GM21786 (cell line): ENCODE measurements at regions not wholly inside any gene's neighbourhood (a gene's known extent, or its start where the extent isn't known, plus 50 kb on each side); places are given as distances from the start of the nearest gene placed in this dataset.
"Not testable (repeated sequence)": the region's sequence is repeated elsewhere in the genome, so short reads cannot be mapped to it uniquely, and the experiment has no call there.

ENCODE experiments used
- ATAC-seq: cut with Tn5 transposase; IDR thresholded peaks from one replicate; pipeline ENCODE4 v1.9.1; 2021; ENCODE audit not compliant: unreplicated experiment

DNA sequence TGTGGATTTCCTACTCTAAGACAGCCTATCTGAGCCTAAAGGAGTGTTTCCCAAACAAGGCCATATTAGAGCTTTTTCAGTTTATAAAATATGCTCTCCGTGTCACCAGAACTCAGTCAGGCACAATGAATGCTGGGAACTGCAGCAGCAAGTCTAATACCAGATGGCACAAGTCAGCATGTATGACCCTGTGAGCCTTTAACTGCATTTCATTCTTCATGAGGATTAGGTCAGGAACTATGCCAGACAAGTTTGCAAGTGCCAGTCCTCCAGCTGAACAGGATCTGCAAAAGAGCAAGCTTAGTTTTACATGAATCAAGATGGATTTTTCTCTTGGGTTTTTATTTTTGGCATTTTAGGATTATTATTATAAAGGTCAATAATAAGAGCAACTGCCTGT lies 66.7 kb upstream of the SAMD5 start:
- ATAC-seq: no peak

DNA sequence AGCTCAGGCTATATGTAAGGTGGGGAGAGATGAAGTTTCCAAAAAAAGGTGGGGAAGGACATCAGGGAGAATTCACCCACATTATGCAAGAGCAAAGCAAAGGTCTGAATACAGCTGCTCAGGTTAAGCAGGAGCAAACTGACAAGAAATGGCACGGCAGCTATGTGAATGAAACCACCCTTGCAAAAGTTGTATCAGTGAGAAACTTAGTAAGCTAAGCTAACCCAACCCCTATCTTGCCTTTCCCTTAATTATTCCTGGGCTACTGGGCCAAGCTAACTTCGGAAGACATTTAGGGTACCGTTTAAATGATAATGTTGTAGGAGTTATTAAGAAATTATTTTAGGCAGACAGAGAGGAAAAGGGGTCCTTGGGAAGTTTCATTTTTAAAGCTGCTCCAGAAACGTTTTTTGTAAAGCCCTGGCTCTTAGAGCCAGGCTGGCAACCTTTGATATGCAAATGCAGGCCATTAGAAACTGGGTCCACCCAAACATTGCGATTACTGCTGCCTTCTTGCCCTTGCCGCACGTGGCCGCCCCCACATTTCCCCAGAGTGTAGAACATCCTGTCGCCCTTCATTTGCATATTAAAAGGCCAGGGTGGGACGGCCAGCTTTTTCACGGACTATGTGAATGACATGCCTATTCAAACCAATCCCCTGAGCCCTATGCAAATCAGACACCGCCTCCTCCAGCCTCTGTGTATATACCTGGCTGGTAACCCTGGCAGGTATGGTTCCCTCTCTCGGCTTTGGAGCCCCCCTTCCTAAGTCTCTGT lies 60.5 kb upstream of the SAMD5 start:
- ATAC-seq: peak; percentile 60

DNA sequence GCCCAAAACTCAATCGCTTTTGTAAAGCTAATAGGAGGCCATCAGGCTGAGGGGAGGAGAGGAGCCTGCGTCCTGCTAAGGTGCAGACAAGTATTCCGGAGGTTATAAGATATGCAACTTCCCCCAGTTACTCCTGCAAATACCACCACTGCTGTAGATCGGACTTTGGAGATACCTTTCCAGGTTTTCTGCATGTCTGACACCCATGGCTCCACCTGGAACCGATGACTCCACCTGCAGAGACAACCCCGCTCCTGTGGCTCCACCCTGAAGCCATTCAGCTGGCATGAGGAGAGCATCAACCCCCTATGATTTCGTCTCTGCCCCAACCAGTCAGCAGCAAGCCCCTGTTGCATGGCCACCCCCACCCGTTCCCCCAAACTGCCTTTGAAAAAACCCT lies 59.7 kb upstream of the SAMD5 start:
- no peak for ATAC-seq

GRCh38 chr6:147449405-147450161 lies 58.9 kb upstream of the SAMD5 start:
- ATAC-seq: no peak

GRCh38 chr6:147453361-147453760 lies 55.1 kb upstream of the SAMD5 start:
- ATAC-seq: no peak

- not testable (repeated sequence) for ATAC-seq
Measured at GRCh38 chr6:147454862-147455261, 53.6 kb upstream of the SAMD5 start.
